ENCODE measurements at regions not wholly inside any gene's neighbourhood (a gene's known extent, or its start where the extent isn't known, plus 50 kb on each side); places are given as distances from the start of the nearest gene placed in this dataset.

GRCh38 chr12:19780460-19780859 is 341.2 kb downstream of the AEBP2 start:
- no peak overlapping the region for H3K27ac ChIP-seq
- intact Hi-C loops (cut with DNase I) = no loop called here
- no peak overlapping the region for H3K4me3 ChIP-seq
- H3K9me3 ChIP-seq = no peaks in the 10 kb centered on the region
- no peak for DNase-seq
- WGBS, 2 donors = 72 to 73% methylated on average over 5 of the region's 6 CpGs
- H3K4me1 ChIP-seq = peaks cover 0 to 5% (median 0%) of the 10 kb centered on the region in 3 donors
- H3K36me3 ChIP-seq = no peaks in the 10 kb centered on the region
- no peaks in the 10 kb centered on the region for H3K27me3 ChIP-seq
- TF ChIP-seq POLR2A (IDR thresholded peaks at IDR 0.05) (no peak), CTCF (IDR thresholded peaks at IDR 0.05) (no peak)

- Histone ChIP-seq H3K36me3 (no peaks in the 10 kb centered on the region), H3K4me1 (peaks cover 0 to 5% (median 0%) of the 10 kb centered on the region in 3 donors), H3K27ac (no peak overlapping the region), H3K9me3 (no peaks in the 10 kb centered on the region), H3K4me3 (peak overlapping the region in 2 of 4 donors; percentile 20 to 28), H3K27me3 (no peaks in the 10 kb centered on the region)
- no peak for DNase-seq
- TF ChIP-seq CTCF (IDR thresholded peaks at IDR 0.05) (no peak), POLR2A (IDR thresholded peaks at IDR 0.05) (no peak)
- intact Hi-C loops (cut with DNase I) = no loop called here
- WGBS, 2 donors = 80 to 84% methylated on average over 11 to 17 of the region's 29 CpGs
These were observed 344.5 kb downstream of the AEBP2 start for GRCh38 chr12:19783547-19784444.

GRCh38 chr12:19792028-19792427 is 352.7 kb downstream of the AEBP2 start:
- no peak overlapping the region for H3K4me3 ChIP-seq
- H3K27me3 ChIP-seq = no peaks in the 10 kb centered on the region
- DNase-seq = no peak
- H3K36me3 ChIP-seq = no peaks in the 10 kb centered on the region
- no peak for TF ChIP-seq CTCF (IDR thresholded peaks at IDR 0.05)
- no peak overlapping the region for H3K27ac ChIP-seq
- intact Hi-C loops (cut with DNase I) = no loop called here
- no peaks in the 10 kb centered on the region for H3K9me3 ChIP-seq
- peaks cover 0 to 6% (median 0%) of the 10 kb centered on the region in 3 donors for H3K4me1 ChIP-seq

- TF ChIP-seq POLR2A (IDR thresholded peaks at IDR 0.05) (no peak), CTCF (IDR thresholded peaks at IDR 0.05) (no peak)
- Histone ChIP-seq H3K4me3 (no peak overlapping the region), H3K36me3 (no peaks in the 10 kb centered on the region), H3K27me3 (no peaks in the 10 kb centered on the region), H3K4me1 (peaks cover 0 to 6% (median 0%) of the 10 kb centered on the region in 3 donors), H3K27ac (no peak overlapping the region), H3K9me3 (no peaks in the 10 kb centered on the region)
- intact Hi-C loops (cut with DNase I) = no loop called here
- DNase-seq = no peak
- 70 to 78% methylated on average over 1 of the region's 1 CpG for whole genome bisulfite sequencing, 2 donors
These were observed 354.8 kb downstream of the AEBP2 start for GRCh38 chr12:19794116-19794515.

GRCh38 chr12:19799216-19799615 is 359.9 kb downstream of the AEBP2 start:
- H3K4me1 ChIP-seq = peaks cover 0 to 26% (median 0%) of the 10 kb centered on the region in 3 donors
- no peaks in the 10 kb centered on the region for H3K9me3 ChIP-seq
- no peak overlapping the region for H3K27ac ChIP-seq
- no peaks in the 10 kb centered on the region for H3K27me3 ChIP-seq
- intact Hi-C loops (cut with DNase I) = no loop called here
- 68 to 76% methylated on average over 7 of the region's 7 CpGs for WGBS, 2 donors
- no peak overlapping the region for H3K4me3 ChIP-seq
- H3K36me3 ChIP-seq = no peaks in the 10 kb centered on the region
- no peak for TF ChIP-seq POLR2A (IDR thresholded peaks at IDR 0.05)
- no peak for TF ChIP-seq CTCF (IDR thresholded peaks at IDR 0.05)
- DNase-seq = no peak
